Mesodermal cell (in vitro differentiated cells): ENCODE measurements at regions not wholly inside any gene's neighbourhood (a gene's known extent, or its start where the extent isn't known, plus 50 kb on each side); places are given as distances from the start of the nearest gene placed in this dataset.

Experiments used
- H3K27ac ChIP-seq: 2 replicates; pipeline ENCODE4 v1.7.0; 2013; ENCODE audit warnings: mild to moderate bottlenecking, low read depth, low read length, moderate library complexity; ENCODE audit not compliant: severe bottlenecking
- H3K36me3 ChIP-seq: 2 replicates; pipeline ENCODE4 v1.7.1; 2013; ENCODE audit warnings: mild to moderate bottlenecking, low read length, moderate library complexity; ENCODE audit not compliant: control insufficient read depth, insufficient read depth
- H3K4me1 ChIP-seq: one replicate; pipeline ENCODE4 v1.7.1; 2013; ENCODE audit warnings: mild to moderate bottlenecking, low read length; ENCODE audit not compliant: insufficient read depth, control insufficient read depth, poor library complexity, severe bottlenecking
- H3K4me3 ChIP-seq: 2 replicates; pipeline ENCODE4 v1.7.0; 2013; ENCODE audit warnings: low read length, control low read depth, mild to moderate bottlenecking; ENCODE audit not compliant: insufficient read depth, poor library complexity, severe bottlenecking; ENCODE audit errors: extremely low read depth
- H3K9me3 ChIP-seq: 2 replicates; pipeline ENCODE4 v1.7.1; 2013; ENCODE audit warnings: mild to moderate bottlenecking, low read length, moderate library complexity; ENCODE audit not compliant: control insufficient read depth
- WGBS, 2 experiments: methylation state at CpG; one replicate each; pipeline ENCODE4 v1.1.5; 2013; ENCODE audit warnings: missing lambda C conversion rate in 2 of 2; ENCODE audit not compliant: insufficient coverage in 2 of 2; 5-methylcytosine and 5-hydroxymethylcytosine counted together

DNA sequence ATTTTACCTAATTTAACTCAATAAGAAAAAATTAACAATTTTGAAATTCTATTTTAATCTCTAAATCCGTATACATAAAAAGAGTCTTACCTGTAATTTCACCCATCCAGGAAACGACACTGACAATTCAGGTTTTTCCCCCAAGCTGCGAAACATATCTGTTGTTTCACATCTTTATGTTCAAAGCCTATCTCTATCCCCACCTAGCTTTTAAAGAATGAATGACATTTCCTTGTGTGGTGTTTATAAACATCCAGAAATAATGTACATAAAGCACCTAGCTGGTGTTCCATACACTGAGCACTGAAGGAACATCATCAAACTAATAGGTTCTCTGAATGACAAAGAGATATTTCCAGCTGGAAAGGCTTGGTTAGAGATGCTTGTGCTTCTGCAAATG, 867.8 kb downstream of the SQOR start:
- Histone ChIP-seq H3K9me3 (no peaks in the 10 kb centered on the region), H3K36me3 (no peaks in the 10 kb centered on the region), H3K27ac (no peak overlapping the region), H3K4me3 (no peak overlapping the region), H3K4me1 (no peaks in the 10 kb centered on the region)
- WGBS, 2 experiments = 50 to 60% methylated on average over 1 of the region's 3 CpGs

GRCh38 chr15:46518381-46518780, 883.6 kb downstream of the SQOR start:
- no peak overlapping the region for H3K4me3 ChIP-seq

GRCh38 chr15:46523701-46524100, 888.9 kb downstream of the SQOR start:
- no peak overlapping the region for H3K4me3 ChIP-seq
- no peak overlapping the region for H3K27ac ChIP-seq
- H3K9me3 ChIP-seq = no peaks in the 10 kb centered on the region
- H3K4me1 ChIP-seq = no peaks in the 10 kb centered on the region
- no peaks in the 10 kb centered on the region for H3K36me3 ChIP-seq
- WGBS, 2 experiments = no CpG with 5 or more reads among the region's 1 CpG

More at GRCh38 chr15:46518381-46518780, 883.6 kb downstream of the SQOR start:
- no peaks in the 10 kb centered on the region for H3K9me3 ChIP-seq
- no peaks in the 10 kb centered on the region for H3K4me1 ChIP-seq
- H3K27ac ChIP-seq = no peak overlapping the region
- H3K36me3 ChIP-seq = no peaks in the 10 kb centered on the region

DNA sequence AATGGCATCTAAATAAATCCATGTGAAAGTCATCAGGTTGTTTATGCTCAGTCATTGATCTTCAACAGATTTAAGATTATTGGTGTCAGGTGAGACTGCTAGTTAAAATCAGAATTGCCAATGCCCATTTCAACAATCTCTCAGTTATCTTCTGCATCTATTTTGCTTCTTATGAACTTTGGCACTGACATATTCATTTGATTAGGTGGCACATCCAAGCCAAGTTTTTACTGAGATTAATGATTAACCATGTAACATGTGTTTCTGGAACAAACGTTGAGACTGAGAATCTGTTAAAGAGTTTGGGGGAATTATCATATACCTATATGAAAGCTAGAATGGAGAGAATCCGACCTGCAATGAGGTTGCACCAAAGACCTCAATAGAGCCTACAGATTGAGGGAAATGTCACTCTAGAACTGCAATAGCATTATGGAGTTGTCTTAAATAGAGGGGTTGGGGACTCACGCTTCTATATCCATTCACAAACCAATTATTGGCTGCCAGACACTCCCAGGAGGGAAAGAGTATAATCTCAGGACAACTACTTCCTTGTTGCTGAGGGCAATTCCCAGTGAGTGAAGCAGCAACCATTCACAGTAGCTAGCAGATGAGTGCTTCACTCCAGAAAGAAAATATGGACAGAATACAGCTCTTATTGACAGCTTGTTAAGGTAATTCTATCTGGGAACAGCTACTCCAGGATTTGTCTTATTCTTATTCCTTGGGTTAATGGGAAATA, 891.3 kb downstream of the SQOR start:
- Histone ChIP-seq H3K9me3 (no peaks in the 10 kb centered on the region), H3K36me3 (no peaks in the 10 kb centered on the region), H3K27ac (no peak overlapping the region), H3K4me1 (no peaks in the 10 kb centered on the region), H3K4me3 (no peak overlapping the region)
- 100% methylated on average over 1 of the region's 3 CpGs; no CpG with 5 or more reads in 1 of the 2 experiments for WGBS, 2 experiments

GRCh38 chr15:46526726-46527110, 891.9 kb downstream of the SQOR start:
- H3K9me3 ChIP-seq = no peaks in the 10 kb centered on the region
- H3K4me3 ChIP-seq = no peak overlapping the region
- no peaks in the 10 kb centered on the region for H3K4me1 ChIP-seq
- H3K36me3 ChIP-seq = no peaks in the 10 kb centered on the region
- H3K27ac ChIP-seq = no peak overlapping the region
- WGBS, 2 experiments = 100% methylated on average over 1 of the region's 1 CpG; no CpG with 5 or more reads in 1 of the 2 experiments

DNA sequence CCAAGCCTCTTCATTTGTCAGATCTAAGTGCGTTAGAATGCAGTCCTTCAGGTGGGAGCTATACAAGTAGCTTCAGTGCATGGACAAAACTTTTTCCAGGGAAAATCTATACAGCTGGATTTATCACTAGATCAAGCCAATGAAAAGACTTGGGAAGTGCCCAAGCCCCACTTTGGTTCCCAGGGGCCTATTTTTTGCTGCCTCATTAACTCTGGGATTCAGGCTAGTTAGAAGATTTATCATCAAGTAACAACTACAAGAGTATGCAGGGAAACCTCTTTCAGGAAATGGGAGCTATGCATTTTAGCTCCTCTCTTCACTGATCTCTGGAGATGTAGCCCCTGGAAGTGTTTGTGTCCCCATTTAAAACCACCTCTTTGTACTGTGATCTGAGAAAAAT, 908.8 kb downstream of the SQOR start:
- H3K36me3 ChIP-seq = no peaks in the 10 kb centered on the region
- WGBS, 2 experiments = 86 to 88% methylated on average over 1 of the region's 1 CpG
- no peak overlapping the region for H3K27ac ChIP-seq
- H3K4me1 ChIP-seq = no peaks in the 10 kb centered on the region
- no peaks in the 10 kb centered on the region for H3K9me3 ChIP-seq
- H3K4me3 ChIP-seq = no peak overlapping the region

GRCh38 chr15:46548989-46549388, 914.2 kb downstream of the SQOR start:
- no peaks in the 10 kb centered on the region for H3K4me1 ChIP-seq
- no peaks in the 10 kb centered on the region for H3K36me3 ChIP-seq
- WGBS, 2 experiments = 100% methylated on average over 1 of the region's 1 CpG; no CpG with 5 or more reads in 1 of the 2 experiments
- H3K4me3 ChIP-seq = no peak overlapping the region
- H3K9me3 ChIP-seq = no peaks in the 10 kb centered on the region
- no peak overlapping the region for H3K27ac ChIP-seq

GRCh38 chr15:46552316-46552715, 917.5 kb downstream of the SQOR start:
- no peaks in the 10 kb centered on the region for H3K4me1 ChIP-seq
- no peaks in the 10 kb centered on the region for H3K9me3 ChIP-seq
- WGBS, 2 experiments = 89 to 100% methylated on average over 1 of the region's 2 CpGs
- H3K4me3 ChIP-seq = no peak overlapping the region
- no peak overlapping the region for H3K27ac ChIP-seq
- H3K36me3 ChIP-seq = no peaks in the 10 kb centered on the region

DNA sequence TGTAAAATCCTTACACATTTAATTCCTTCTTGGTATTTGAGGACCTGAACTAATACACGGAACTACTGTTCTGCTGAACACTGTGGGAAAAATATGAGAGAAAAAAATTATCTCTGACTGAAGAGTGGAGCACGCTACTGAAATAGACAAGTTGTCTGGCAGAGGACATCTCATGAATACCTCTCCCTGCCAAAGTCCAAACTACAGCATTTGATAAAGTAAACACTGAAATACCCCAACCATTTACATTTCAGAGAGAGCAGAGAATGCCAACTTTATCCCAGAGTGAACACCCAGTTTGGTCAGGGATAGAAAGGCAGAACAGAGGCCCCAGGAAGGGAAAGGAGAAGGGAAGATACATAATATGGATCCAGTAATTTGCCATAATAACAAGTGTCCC, 920.7 kb downstream of the SQOR start:
- Histone ChIP-seq H3K4me3 (no peak overlapping the region), H3K4me1 (no peaks in the 10 kb centered on the region), H3K9me3 (no peaks in the 10 kb centered on the region), H3K27ac (no peak overlapping the region), H3K36me3 (no peaks in the 10 kb centered on the region)
- 88 to 100% methylated on average over 1 to 2 of the region's 2 CpGs for WGBS, 2 experiments

DNA sequence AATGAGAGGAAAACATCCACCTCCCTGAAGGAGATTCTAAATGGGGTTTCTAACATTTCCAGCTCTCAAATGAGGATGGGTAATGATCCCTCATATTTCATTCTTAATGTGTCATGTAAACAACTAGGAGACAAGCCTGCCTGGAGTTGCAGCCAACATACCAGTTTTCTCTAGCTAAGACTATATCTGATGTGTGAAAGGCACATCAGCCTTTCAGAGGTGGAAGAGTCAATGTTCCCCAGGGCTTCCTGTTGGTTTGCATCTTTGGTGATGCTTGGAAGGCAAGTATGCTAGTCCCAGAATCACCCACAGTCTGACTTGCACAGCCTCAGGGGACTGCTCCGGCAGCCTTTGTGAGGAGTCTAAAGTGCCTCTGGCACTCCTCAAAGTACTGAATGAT, 921.2 kb downstream of the SQOR start:
- H3K4me1 ChIP-seq = no peaks in the 10 kb centered on the region
- WGBS, 2 experiments = 60% methylated on average over 1 of the region's 1 CpG; no CpG with 5 or more reads in 1 of the 2 experiments

GRCh38 chr15:46556559-46557379, 921.9 kb downstream of the SQOR start:
- no CpG with 5 or more reads among the region's 5 CpGs for WGBS, 2 experiments
- H3K27ac ChIP-seq = no peak overlapping the region

More for the DNA sequence above, 921.2 kb downstream of the SQOR start:
- Histone ChIP-seq H3K27ac (no peak overlapping the region), H3K36me3 (no peaks in the 10 kb centered on the region), H3K9me3 (no peaks in the 10 kb centered on the region), H3K4me3 (no peak overlapping the region)

More at GRCh38 chr15:46556559-46557379, 921.9 kb downstream of the SQOR start:
- Histone ChIP-seq H3K9me3 (no peaks in the 10 kb centered on the region), H3K4me1 (no peaks in the 10 kb centered on the region), H3K36me3 (no peaks in the 10 kb centered on the region), H3K4me3 (no peak overlapping the region)
